H1 (cell line): ENCODE measurements at regions not wholly inside any gene's neighbourhood (a gene's known extent, or its start where the extent isn't known, plus 50 kb on each side); places are given as distances from the start of the nearest gene placed in this dataset.

Experiments
- CTCF ChIA-PET: fragments of 300-600 bp; sonication (Branson Sonifier 250); formaldehyde crosslinking; loops from one replicate; lab custom pipeline; 2021; ENCODE audit not compliant: partially characterized antibody; lab: Charles Lee
- POLR2A ChIA-PET: fragments of 300-600 bp; sonication (Branson Sonifier 250); formaldehyde crosslinking; loops from one replicate; lab custom pipeline; 2021; ENCODE audit warnings: inconsistent platforms; ENCODE audit not compliant: partially characterized antibody; lab: Charles Lee
- DNase-seq, 2 experiments: peaks; one replicate each; pipeline versions ENCODE4 v3.0.0 to v3.0.0-alpha.2; 2010 to 2022; ENCODE audit warnings: low spot score in 2 of 2, low read depth in 1 of 2, mixed read lengths in 1 of 2
- FAIRE-seq: peaks from 2 replicates; lab custom pipeline; 2011; peaks lifted over from hg19 to GRCh38; lab: Jason Lieb, UNC
- H2AFZ ChIP-seq: 2 replicates; pipeline ENCODE4 v1.8.1; 2012; ENCODE audit warnings: low read length, inconsistent platforms
- H2AK5ac ChIP-seq: 2 replicates; pipeline ENCODE4 v1.6.1; 2013; ENCODE audit warnings: low read depth, low read length
- H2BK120ac ChIP-seq: replicated peaks from 2 replicates; pipeline ENCODE3; 2013; ENCODE audit warnings: low read depth, low read length, inconsistent platforms
- H2BK12ac ChIP-seq: 2 replicates; pipeline ENCODE4 v1.6.1; 2013; ENCODE audit warnings: low read depth, low read length
- H2BK15ac ChIP-seq: 2 replicates; pipeline ENCODE4 v1.6.1; 2013; ENCODE audit warnings: low read length
- H2BK20ac ChIP-seq: 2 replicates; pipeline ENCODE4 v1.6.1; 2013; ENCODE audit warnings: low read length
- H2BK5ac ChIP-seq: 2 replicates; pipeline ENCODE4 v1.6.1; 2013; ENCODE audit warnings: low read depth, low read length
- H3K14ac ChIP-seq: 2 replicates; pipeline ENCODE4 v1.6.1; 2013; ENCODE audit warnings: inconsistent platforms; ENCODE audit not compliant: insufficient read length
- H3K18ac ChIP-seq: 2 replicates; pipeline ENCODE4 v1.6.1; 2013; ENCODE audit warnings: low read length; ENCODE audit errors: extremely low read depth
- H3K23ac ChIP-seq: 2 replicates; pipeline ENCODE4 v1.6.1; 2013; ENCODE audit warnings: inconsistent platforms; ENCODE audit not compliant: insufficient read length
- H3K23me2 ChIP-seq: 2 replicates; pipeline ENCODE4 v1.6.1; 2013; ENCODE audit warnings: low read depth, low read length
- H3K27ac ChIP-seq: 2 replicates; pipeline ENCODE4 v1.6.1; 2011; ENCODE audit warnings: low read depth, low read length, inconsistent platforms
- H3K27me3 ChIP-seq, 4 experiments: replicated peaks in 1 of 4; 1 replicate in 1 of 4; 2 replicates in 3 of 4; pipeline versions ENCODE4 v1.6.1 to v1.8.1; 2011 to 2013; ENCODE audit warnings: low read length in 3 of 4, mild to moderate bottlenecking in 3 of 4, inconsistent platforms in 2 of 4, mixed read lengths in 2 of 4, moderate library complexity in 1 of 4; ENCODE audit not compliant: control insufficient read depth in 3 of 4, insufficient read depth in 3 of 4; ENCODE audit errors: extremely low read depth in 1 of 4
- H3K36me3 ChIP-seq, 4 experiments: 2 replicates each; pipeline versions ENCODE4 v1.6.1 to v1.8.1; 2011 to 2013; ENCODE audit warnings: mild to moderate bottlenecking in 4 of 4, low read length in 3 of 4, moderate library complexity in 2 of 4, control low read depth in 1 of 4, inconsistent platforms in 1 of 4; ENCODE audit not compliant: insufficient read depth in 4 of 4, control insufficient read depth in 2 of 4
- H3K4ac ChIP-seq: replicated peaks from 2 replicates; pipeline ENCODE3; 2013; ENCODE audit warnings: low read length, low read depth, mixed read lengths, inconsistent platforms; ENCODE audit not compliant: insufficient read length
- H3K4me1 ChIP-seq, 4 experiments: replicated peaks in 1 of 4; 1 replicate in 1 of 4; 2 replicates in 3 of 4; pipeline versions ENCODE4 v1.6.1 to v1.8.1; 2011 to 2013; ENCODE audit warnings: low read length in 3 of 4, inconsistent platforms in 2 of 4, mixed read lengths in 1 of 4; ENCODE audit not compliant: insufficient read depth in 4 of 4, control insufficient read depth in 3 of 4
- H3K4me2 ChIP-seq, 2 experiments: 2 replicates each; pipeline versions ENCODE4 v1.6.1 to v1.8.1; 2011 to 2013; ENCODE audit warnings: low read depth in 2 of 2, low read length in 2 of 2, control low read depth in 1 of 2, inconsistent platforms in 1 of 2, mild to moderate bottlenecking in 1 of 2; ENCODE audit not compliant: insufficient read depth in 1 of 2
- H3K4me3 ChIP-seq, 4 experiments: fragments of 200-600, 300-600 bp in 1 of 4; sonication (generic), shearing (Covaris generic), sonication (Bioruptor Twin) in 1 of 4; 2 replicates each; pipeline versions ENCODE4 v1.5.1 to v1.8.1; 2011 to 2016; ENCODE audit warnings: low read length in 4 of 4, low read depth in 3 of 4, control low read depth in 2 of 4, inconsistent platforms in 2 of 4, mild to moderate bottlenecking in 2 of 4, mixed read lengths in 1 of 4, moderate library complexity in 1 of 4; ENCODE audit not compliant: insufficient read depth in 2 of 4; ENCODE audit errors: extremely low read depth in 1 of 4
- H3K56ac ChIP-seq: replicated peaks from 2 replicates; pipeline ENCODE3; 2013; ENCODE audit warnings: low read depth, mild to moderate bottlenecking, mixed read lengths, low read length, inconsistent platforms; ENCODE audit not compliant: insufficient read length
- H3K79me1 ChIP-seq: 2 replicates; pipeline ENCODE4 v1.6.1; 2013; ENCODE audit warnings: low read depth, low read length, control low read depth
- H3K79me2 ChIP-seq, 2 experiments: 2 replicates each; pipeline versions ENCODE4 v1.6.1 to v1.8.1; 2012 to 2013; ENCODE audit warnings: low read length in 2 of 2, mild to moderate bottlenecking in 2 of 2, inconsistent platforms in 1 of 2; ENCODE audit not compliant: insufficient read depth in 2 of 2, control insufficient read depth in 1 of 2
- H3K9ac ChIP-seq, 4 experiments: replicated peaks in 1 of 4; 1 replicate in 1 of 4; 2 replicates in 3 of 4; pipeline versions ENCODE4 v1.6.1 to v1.8.1; 2011 to 2013; ENCODE audit warnings: low read depth in 3 of 4, low read length in 3 of 4, control low read depth in 2 of 4, mild to moderate bottlenecking in 2 of 4, moderate library complexity in 2 of 4, inconsistent platforms in 1 of 4; ENCODE audit errors: extremely low read depth in 1 of 4
- H3K9me3 ChIP-seq, 2 experiments: 2 replicates each; pipeline versions ENCODE4 v1.6.1 to v1.8.1; 2012 to 2013; ENCODE audit warnings: mild to moderate bottlenecking in 2 of 2, moderate library complexity in 2 of 2, control low read depth in 1 of 2, inconsistent platforms in 1 of 2, low read depth in 1 of 2, low read length in 1 of 2, mixed read lengths in 1 of 2; ENCODE audit not compliant: insufficient read depth in 2 of 2
- H4K20me1 ChIP-seq, 2 experiments: replicated peaks in 1 of 2; 2 replicates each; pipeline versions ENCODE3 to v1.8.1; 2011 to 2013; ENCODE audit warnings: inconsistent platforms in 2 of 2, low read length in 2 of 2, mild to moderate bottlenecking in 1 of 2; ENCODE audit not compliant: insufficient read depth in 2 of 2, control insufficient read depth in 1 of 2
- H4K5ac ChIP-seq: 2 replicates; pipeline ENCODE4 v1.6.1; 2013; ENCODE audit warnings: low read length, low read depth, mixed read lengths, inconsistent platforms; ENCODE audit not compliant: insufficient read length
- H4K8ac ChIP-seq: 2 replicates; pipeline ENCODE4 v1.8.0; 2013; ENCODE audit warnings: mild to moderate bottlenecking, moderate library complexity, low read length, inconsistent platforms; ENCODE audit not compliant: insufficient read depth; ENCODE audit errors: extremely low read depth
- H4K91ac ChIP-seq: replicated peaks from 2 replicates; pipeline ENCODE3; 2013; ENCODE audit warnings: low read length, mixed read lengths, inconsistent platforms; ENCODE audit not compliant: insufficient read length
- ASH2L ChIP-seq: fragments of 200-600, 300-600 bp; sonication (generic); IDR thresholded peaks from one replicate; pipeline ENCODE4 v1.7.1; 2017; ENCODE audit warnings: low read length
- ATF3 ChIP-seq: IDR thresholded peaks from 2 replicates; pipeline ENCODE4 v1.6.1; 2011; ENCODE audit warnings: low read depth, mild to moderate bottlenecking, low read length; ENCODE audit not compliant: insufficient read depth
- BACH1 ChIP-seq: IDR thresholded peaks from 2 replicates; pipeline ENCODE4 v1.6.1; 2012; ENCODE audit warnings: low read length, improper control_type of control experiment
- BRCA1 ChIP-seq: IDR thresholded peaks from 2 replicates; pipeline ENCODE4 v1.6.1; 2012; ENCODE audit warnings: low read depth, low read length, improper control_type of control experiment
- EGR1 ChIP-seq: IDR thresholded peaks from 2 replicates; pipeline ENCODE4 v1.6.1; 2011; ENCODE audit warnings: low read depth, low read length, borderline replicate concordance
- HDAC2 ChIP-seq, 2 experiments: fragments of 300-600 bp in 1 of 2; sonication (generic) in 1 of 2; IDR thresholded peaks; 2 replicates each; pipeline ENCODE4 v1.6.1; 2011 to 2012; ENCODE audit warnings: low read depth in 2 of 2, low read length in 2 of 2, mild to moderate bottlenecking in 2 of 2, moderate library complexity in 2 of 2, borderline replicate concordance in 1 of 2, inconsistent platforms in 1 of 2
- NANOG ChIP-seq: IDR thresholded peaks from 2 replicates; pipeline ENCODE4 v1.6.1; 2011; ENCODE audit warnings: low read length, low read depth, mild to moderate bottlenecking, inconsistent platforms; ENCODE audit not compliant: insufficient read depth, poor library complexity, severe bottlenecking
- RFX5 ChIP-seq: IDR thresholded peaks from 2 replicates; pipeline ENCODE4 v1.6.1; 2011; ENCODE audit warnings: low read depth, low read length, improper control_type of control experiment, borderline replicate concordance
- RNF2 ChIP-seq: fragments of 200-900, 300-1000 bp; sonication (generic); IDR thresholded peaks from 2 replicates; pipeline ENCODE4 v1.7.1; 2016; ENCODE audit warnings: borderline replicate concordance, low read depth, mild to moderate bottlenecking, antibody characterized with exemption, low read length; ENCODE audit not compliant: poor library complexity, severe bottlenecking; ENCODE audit errors: missing control alignments
- TCF12 ChIP-seq: IDR thresholded peaks from 2 replicates; pipeline ENCODE4 v1.6.1; 2011; ENCODE audit warnings: low read depth, mild to moderate bottlenecking, low read length
- WGBS, 2 experiments: shearing (Covaris generic) in 1 of 2; methylation state at CpG; one replicate each; pipeline versions ENCODE4 v1.1.6 to v1.1.7; 2013 to 2015; ENCODE audit warnings: low lambda C conversion rate in 2 of 2, mixed read lengths in 2 of 2, inconsistent platforms in 1 of 2, low coverage in 1 of 2, missing lambda C conversion rate in 1 of 2; ENCODE audit not compliant: insufficient replicate concordance in 2 of 2, insufficient coverage in 1 of 2, insufficient read length in 1 of 2; ENCODE audit errors: extremely low coverage in 1 of 2, missing lambda C conversion rate in 1 of 2; 5-methylcytosine and 5-hydroxymethylcytosine counted together

- Histone ChIP-seq H2BK12ac (no peak overlapping the region), H3K23me2 (no peaks in the 10 kb centered on the region), H2AK5ac (no peak overlapping the region), H3K4me3 (no peak overlapping the region), H3K14ac (no peak overlapping the region), H2BK15ac (no peak overlapping the region), H3K27ac (no peak overlapping the region), H3K4ac (no peak overlapping the region), H3K4me2 (no peak overlapping the region), H2BK20ac (no peak overlapping the region), H3K18ac (no peak overlapping the region), H3K36me3 (no peaks in the 10 kb centered on the region), H4K5ac (no peak overlapping the region), H4K20me1 (no peaks in the 10 kb centered on the region), H3K4me1 (no peaks in the 10 kb centered on the region), H3K79me1 (no peaks in the 10 kb centered on the region), H3K9ac (no peak overlapping the region), H3K23ac (no peak overlapping the region), H4K8ac (no peak overlapping the region), H4K91ac (no peak overlapping the region), H2BK5ac (no peak overlapping the region), H3K27me3 (no peaks in the 10 kb centered on the region), H2AFZ (no peak overlapping the region), H3K79me2 (no peaks in the 10 kb centered on the region), H3K56ac (no peak overlapping the region), H2BK120ac (no peak overlapping the region), H3K9me3 (peaks cover 0 to 4% of the 10 kb centered on the region in 2 experiments; a peak in 1 of 4 replicates)
- TF ChIP-seq RNF2 (no peak), BRCA1 (no peak), HDAC2 (IDR thresholded peaks at IDR 0.05; ENCODE audit: borderline replicate concordance in 1 of 2, low read depth in 2 of 2, low read length in 2 of 2) (no peak), BACH1 (no peak), EGR1 (no peak), ATF3 (no peak), NANOG (no peak), ASH2L (no peak), TCF12 (no peak), RFX5 (no peak)
- ChIA-PET CTCF (no interaction called here), POLR2A (no interaction called here)
- 94% methylated on average over 2 of the region's 2 CpGs; no CpG with 5 or more reads in 1 of the 2 experiments for WGBS, 2 experiments
- DNase-seq (no peak), FAIRE-seq (no peak)
Observed at GRCh38 chr6:94721459-94721858, 855.9 kb upstream of the MANEA start.
